CD14-positive monocyte (primary cell): ENCODE measurements at regions not wholly inside any gene's neighbourhood (a gene's known extent, or its start where the extent isn't known, plus 50 kb on each side); places are given as distances from the start of the nearest gene placed in this dataset.

Source experiments
- DNase-seq, 3 donors: peaks; one replicate each; pipeline ENCODE4 v3.0.0-alpha.2; 2011 to 2022
- H2AFZ ChIP-seq: 2 replicates; pipeline ENCODE4 v1.6.0; 2012; ENCODE audit warnings: mild to moderate bottlenecking, low read depth, low read length, inconsistent platforms; ENCODE audit not compliant: insufficient read depth, poor library complexity, severe bottlenecking
- H3K27ac ChIP-seq, 2 donors: 1 replicate in 1 of 2; 2 replicates in 1 of 2; pipeline ENCODE4 v1.5.1; 2012 to 2013; ENCODE audit warnings: low read length in 2 of 2, control low read depth in 1 of 2, inconsistent platforms in 1 of 2, low read depth in 1 of 2, mild to moderate bottlenecking in 1 of 2
- H3K27me3 ChIP-seq, 2 donors: one replicate each; pipeline versions ENCODE4 v1.6.0 to v1.6.1; 2011 to 2013; ENCODE audit warnings: low read length in 2 of 2; ENCODE audit not compliant: control insufficient read depth in 2 of 2, insufficient read depth in 2 of 2
- H3K36me3 ChIP-seq, 2 donors: replicated peaks in 1 of 2; 1 replicate in 1 of 2; 2 replicates in 1 of 2; pipeline versions ENCODE4 v1.5.1 to v1.6.1; 2012 to 2013; ENCODE audit warnings: low read length in 2 of 2, control low read depth in 1 of 2, inconsistent platforms in 1 of 2, mild to moderate bottlenecking in 1 of 2; ENCODE audit not compliant: insufficient read depth in 2 of 2, control insufficient read depth in 1 of 2
- H3K4me1 ChIP-seq, 2 donors: 1 replicate in 1 of 2; 2 replicates in 1 of 2; pipeline versions ENCODE4 v1.5.1 to v1.6.1; 2012 to 2013; ENCODE audit warnings: low read length in 2 of 2, control low read depth in 1 of 2, inconsistent platforms in 1 of 2, mild to moderate bottlenecking in 1 of 2, moderate library complexity in 1 of 2; ENCODE audit not compliant: insufficient read depth in 2 of 2, control insufficient read depth in 1 of 2
- H3K4me2 ChIP-seq: replicated peaks from 2 replicates; pipeline ENCODE3; 2012; ENCODE audit warnings: low read length, moderate library complexity, mild to moderate bottlenecking; ENCODE audit not compliant: poor library complexity, severe bottlenecking; ENCODE audit errors: extremely low read depth
- H3K4me3 ChIP-seq, 3 experiments: fragments of 200-600 bp in 1 of 3; sonication (generic) in 1 of 3; replicated peaks in 1 of 3; 1 replicate in 2 of 3; 2 replicates in 1 of 3; pipeline ENCODE4 v1.5.1; 2011 to 2013; ENCODE audit warnings: low read length in 3 of 3, mild to moderate bottlenecking in 3 of 3, control low read depth in 2 of 3, low read depth in 2 of 3, inconsistent platforms in 1 of 3, moderate library complexity in 1 of 3
- H3K79me2 ChIP-seq: 2 replicates; pipeline ENCODE4 v1.6.0; 2012; ENCODE audit warnings: mild to moderate bottlenecking, control low read depth, inconsistent platforms, low read length, moderate library complexity; ENCODE audit not compliant: insufficient read depth
- H3K9ac ChIP-seq: 2 replicates; pipeline ENCODE4 v1.6.0; 2017; ENCODE audit warnings: low read length, mild to moderate bottlenecking; ENCODE audit not compliant: insufficient read depth, poor library complexity, severe bottlenecking
- H3K9me3 ChIP-seq, 2 donors: replicated peaks in 1 of 2; 1 replicate in 1 of 2; 2 replicates in 1 of 2; pipeline versions ENCODE4 v1.5.1 to v1.6.1; 2012 to 2013; ENCODE audit warnings: low read length in 2 of 2, control low read depth in 1 of 2; ENCODE audit not compliant: control insufficient read depth in 1 of 2, insufficient read depth in 1 of 2
- H4K20me1 ChIP-seq: 2 replicates; pipeline ENCODE4 v1.6.0; 2012; ENCODE audit warnings: mild to moderate bottlenecking, low read length, control low read depth, moderate library complexity; ENCODE audit not compliant: insufficient read depth
- H3K27ac Mint-ChIP-seq, 7 donors: one replicate each; pipeline ENCODE4 v1.8.0; 2020; ENCODE audit warnings: mild to moderate bottlenecking in 7 of 7, mixed read lengths in 7 of 7, moderate library complexity in 6 of 7, inconsistent platforms in 2 of 7
- H3K27me3 Mint-ChIP-seq, 3 donors: one replicate each; pipeline ENCODE4 v1.8.0; 2021 to 2022; ENCODE audit warnings: low read depth in 3 of 3, mild to moderate bottlenecking in 3 of 3, mixed read lengths in 3 of 3, moderate library complexity in 3 of 3, inconsistent platforms in 1 of 3
- H3K36me3 Mint-ChIP-seq, 2 donors: one replicate each; pipeline ENCODE4 v1.8.0; 2020; ENCODE audit warnings: mixed read lengths in 2 of 2, inconsistent platforms in 1 of 2, mild to moderate bottlenecking in 1 of 2
- H3K4me1 Mint-ChIP-seq: one replicate; pipeline ENCODE4 v1.8.0; 2020; ENCODE audit warnings: mild to moderate bottlenecking, mixed read lengths
- H3K4me3 Mint-ChIP-seq, 2 donors: one replicate each; pipeline ENCODE4 v1.8.0; 2020; ENCODE audit warnings: mild to moderate bottlenecking in 2 of 2, mixed read lengths in 2 of 2, moderate library complexity in 1 of 2
- H3K9me3 Mint-ChIP-seq, 7 donors: one replicate each; pipeline ENCODE4 v1.8.0; 2020 to 2022; ENCODE audit warnings: mixed read lengths in 7 of 7, mild to moderate bottlenecking in 6 of 7, moderate library complexity in 6 of 7, inconsistent platforms in 2 of 7
- WGBS: methylation state at CpG from one replicate; pipeline ENCODE4 v1.1.5; 2013; ENCODE audit warnings: missing lambda C conversion rate; ENCODE audit not compliant: insufficient coverage; 5-methylcytosine and 5-hydroxymethylcytosine counted together
- intact Hi-C, 2 donors: fragments of 100-400 bp; cut with micrococcal nuclease; formaldehyde crosslinking; loops; one replicate each; pipeline versions ENCODE4 v1.15.0 to v1.15.1; 2023
- TF ChIP-seq, protein P1 (sequence below): fragments of 200-600 bp; IDR thresholded peaks from one replicate; pipeline ENCODE4 v1.8.0; 2022; ENCODE audit warnings: antibody characterized with exemption, mild to moderate bottlenecking

DNA sequence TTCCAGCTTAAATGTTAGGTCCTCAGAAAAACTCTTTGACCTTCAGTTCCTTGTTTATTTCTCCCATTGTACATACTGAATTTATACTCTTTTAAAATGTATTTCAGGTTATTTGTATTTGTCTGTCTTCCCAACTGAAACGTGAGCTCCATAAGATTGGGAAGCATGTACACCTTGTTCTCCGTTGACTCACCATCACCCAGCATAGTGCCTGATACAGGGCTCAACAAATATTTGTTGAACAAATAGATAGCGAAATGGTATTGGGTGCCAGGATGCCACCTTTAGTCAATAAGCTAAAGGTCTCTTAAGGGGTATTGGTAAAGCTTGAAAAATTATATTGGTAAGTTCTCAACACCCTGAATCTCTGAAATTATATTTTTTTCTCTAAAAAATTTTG lies 1841.3 kb upstream of the CELF4 start:
- Histone ChIP-seq H3K27me3 (no peaks in the 10 kb centered on the region), H3K4me3 (no peak overlapping the region), H4K20me1 (no peaks in the 10 kb centered on the region), H3K79me2 (no peaks in the 10 kb centered on the region), H3K36me3 (no peaks in the 10 kb centered on the region), H3K4me1 (no peaks in the 10 kb centered on the region), H2AFZ (no peak overlapping the region), H3K9me3 (no peaks in the 10 kb centered on the region), H3K27ac (no peak overlapping the region), H3K9ac (no peak overlapping the region), H3K4me2 (no peak overlapping the region)
- TF ChIP-seq, protein P1, sequence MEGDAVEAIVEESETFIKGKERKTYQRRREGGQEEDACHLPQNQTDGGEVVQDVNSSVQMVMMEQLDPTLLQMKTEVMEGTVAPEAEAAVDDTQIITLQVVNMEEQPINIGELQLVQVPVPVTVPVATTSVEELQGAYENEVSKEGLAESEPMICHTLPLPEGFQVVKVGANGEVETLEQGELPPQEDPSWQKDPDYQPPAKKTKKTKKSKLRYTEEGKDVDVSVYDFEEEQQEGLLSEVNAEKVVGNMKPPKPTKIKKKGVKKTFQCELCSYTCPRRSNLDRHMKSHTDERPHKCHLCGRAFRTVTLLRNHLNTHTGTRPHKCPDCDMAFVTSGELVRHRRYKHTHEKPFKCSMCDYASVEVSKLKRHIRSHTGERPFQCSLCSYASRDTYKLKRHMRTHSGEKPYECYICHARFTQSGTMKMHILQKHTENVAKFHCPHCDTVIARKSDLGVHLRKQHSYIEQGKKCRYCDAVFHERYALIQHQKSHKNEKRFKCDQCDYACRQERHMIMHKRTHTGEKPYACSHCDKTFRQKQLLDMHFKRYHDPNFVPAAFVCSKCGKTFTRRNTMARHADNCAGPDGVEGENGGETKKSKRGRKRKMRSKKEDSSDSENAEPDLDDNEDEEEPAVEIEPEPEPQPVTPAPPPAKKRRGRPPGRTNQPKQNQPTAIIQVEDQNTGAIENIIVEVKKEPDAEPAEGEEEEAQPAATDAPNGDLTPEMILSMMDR = no peak
- Mint-ChIP-seq H3K27me3 (peaks cover 0 to 3% (median 0%) of the 10 kb centered on the region in 3 donors), H3K4me1 (no peaks in the 10 kb centered on the region), H3K27ac (no peak overlapping the region), H3K4me3 (no peak overlapping the region), H3K9me3 (peaks cover 0 to 5% (median 2%) of the 10 kb centered on the region in 7 donors), H3K36me3 (no peaks in the 10 kb centered on the region)
- intact Hi-C loops = no loop called here
- WGBS = no CpG with 5 or more reads among the region's 3 CpGs
- no peak for DNase-seq

DNA sequence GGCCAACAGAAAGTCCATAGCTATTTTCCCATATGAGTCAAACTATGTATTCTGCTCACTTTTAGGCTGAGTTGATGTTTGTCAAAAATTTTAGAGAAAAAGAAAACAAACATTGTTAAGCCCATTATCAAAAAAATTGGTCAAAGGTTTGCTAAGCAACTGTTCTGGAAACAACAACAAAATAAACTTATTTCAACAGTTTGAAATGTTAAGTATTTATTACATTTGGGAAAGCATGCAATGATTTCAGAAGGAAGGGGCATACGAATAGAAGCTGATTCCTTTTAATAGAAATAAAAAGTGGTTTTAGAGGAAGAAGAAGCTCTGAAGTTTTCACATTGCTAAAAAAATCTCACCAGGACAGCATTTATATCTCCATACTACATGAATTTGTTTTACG lies 1837.5 kb upstream of the CELF4 start:
- Mint-ChIP-seq H3K4me3 (no peak overlapping the region), H3K27me3 (peaks cover 0 to 3% (median 0%) of the 10 kb centered on the region in 3 donors), H3K4me1 (no peaks in the 10 kb centered on the region), H3K9me3 (peaks cover 0 to 5% (median 2%) of the 10 kb centered on the region in 7 donors), H3K36me3 (no peaks in the 10 kb centered on the region), H3K27ac (no peak overlapping the region)
- Histone ChIP-seq H2AFZ (no peak overlapping the region), H3K79me2 (no peaks in the 10 kb centered on the region), H3K36me3 (no peaks in the 10 kb centered on the region), H3K4me1 (no peaks in the 10 kb centered on the region), H4K20me1 (no peaks in the 10 kb centered on the region), H3K27me3 (no peaks in the 10 kb centered on the region), H3K9me3 (no peaks in the 10 kb centered on the region), H3K9ac (no peak overlapping the region), H3K27ac (no peak overlapping the region), H3K4me3 (no peak overlapping the region), H3K4me2 (no peak overlapping the region)
- TF ChIP-seq, protein P1 = no peak
- no peak for DNase-seq
- no CpG with 5 or more reads among the region's 2 CpGs for WGBS
- intact Hi-C loops = no loop called here
